ENCODE measurements at regions not wholly inside any gene's neighbourhood (a gene's known extent, or its start where the extent isn't known, plus 50 kb on each side); places are given as distances from the start of the nearest gene placed in this dataset.

DNA sequence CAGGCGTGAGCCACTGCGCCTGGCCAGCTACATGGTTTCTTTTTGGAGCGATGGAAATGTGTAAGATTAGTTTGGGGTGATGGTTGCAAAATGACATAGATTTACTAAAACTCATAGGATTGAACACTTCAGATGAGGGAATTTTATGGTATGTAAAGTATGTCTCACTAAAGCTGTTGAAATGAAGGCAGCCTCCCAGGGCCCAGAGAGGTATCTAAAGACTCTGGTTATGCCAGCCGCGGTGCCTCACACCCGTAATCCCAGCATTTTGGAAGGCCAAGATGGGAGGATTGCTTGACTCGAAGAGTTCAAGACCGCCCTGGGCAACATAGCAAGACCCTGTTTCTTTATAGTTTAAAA lies 254.9 kb downstream of the PARN start:
- no peaks in the 10 kb centered on the region for H3K36me3 ChIP-seq (ENCODE audit: control insufficient read depth in 2 of 2, extremely low read depth in 1 of 2, insufficient read depth in 2 of 2, low read length in 2 of 2)
- no peak for DNase-seq (ENCODE audit: low read depth, low spot score)
- peaks cover 30% of the 10 kb centered on the region for H3K4me1 ChIP-seq (ENCODE audit: control insufficient read depth, extremely low read depth, insufficient read depth, low read length)
- H3K27ac ChIP-seq (ENCODE audit: control insufficient read depth, insufficient read depth, low read length) = no peak overlapping the region
- no peak overlapping the region for H3K4me2 ChIP-seq (ENCODE audit: control insufficient read depth, extremely low read depth, insufficient read depth, low read depth, low read length)
- H2AFZ ChIP-seq (ENCODE audit: control insufficient read depth, low read length) = no peak overlapping the region
- TF ChIP-seq, protein P1, sequence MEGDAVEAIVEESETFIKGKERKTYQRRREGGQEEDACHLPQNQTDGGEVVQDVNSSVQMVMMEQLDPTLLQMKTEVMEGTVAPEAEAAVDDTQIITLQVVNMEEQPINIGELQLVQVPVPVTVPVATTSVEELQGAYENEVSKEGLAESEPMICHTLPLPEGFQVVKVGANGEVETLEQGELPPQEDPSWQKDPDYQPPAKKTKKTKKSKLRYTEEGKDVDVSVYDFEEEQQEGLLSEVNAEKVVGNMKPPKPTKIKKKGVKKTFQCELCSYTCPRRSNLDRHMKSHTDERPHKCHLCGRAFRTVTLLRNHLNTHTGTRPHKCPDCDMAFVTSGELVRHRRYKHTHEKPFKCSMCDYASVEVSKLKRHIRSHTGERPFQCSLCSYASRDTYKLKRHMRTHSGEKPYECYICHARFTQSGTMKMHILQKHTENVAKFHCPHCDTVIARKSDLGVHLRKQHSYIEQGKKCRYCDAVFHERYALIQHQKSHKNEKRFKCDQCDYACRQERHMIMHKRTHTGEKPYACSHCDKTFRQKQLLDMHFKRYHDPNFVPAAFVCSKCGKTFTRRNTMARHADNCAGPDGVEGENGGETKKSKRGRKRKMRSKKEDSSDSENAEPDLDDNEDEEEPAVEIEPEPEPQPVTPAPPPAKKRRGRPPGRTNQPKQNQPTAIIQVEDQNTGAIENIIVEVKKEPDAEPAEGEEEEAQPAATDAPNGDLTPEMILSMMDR (optimal IDR thresholded peaks at IDR 0.05 in 1 of 3, IDR thresholded peaks at IDR 0.05 in 1 of 3, conservative IDR thresholded peaks at IDR 0.05 in 1 of 3; ENCODE audit: extremely low read depth in 1 of 3, insufficient read depth in 2 of 3, low read length in 3 of 3) = no peak
- TF ChIP-seq EZH2 (IDR thresholded peaks at IDR 0.05; ENCODE audit: low read length) = no peak
- H3K9me1 ChIP-seq (ENCODE audit: control insufficient read depth, extremely low read depth, insufficient read depth, low read length) = no peaks in the 10 kb centered on the region
- no peaks in the 10 kb centered on the region for H3K79me2 ChIP-seq (ENCODE audit: control insufficient read depth, insufficient read depth, low read length)
- H3K4me3 ChIP-seq (ENCODE audit: control insufficient read depth in 2 of 3, extremely low read depth in 1 of 3, insufficient read depth in 2 of 3, low read depth in 1 of 3, low read length in 3 of 3) = no peak overlapping the region
- H3K9me3 ChIP-seq (ENCODE audit: control insufficient read depth, low read depth, low read length) = no peaks in the 10 kb centered on the region
- H3K27me3 ChIP-seq (ENCODE audit: control insufficient read depth, extremely low read depth, insufficient read depth, low read length) = no peaks in the 10 kb centered on the region
- no peak for FAIRE-seq
- no peaks in the 10 kb centered on the region for H4K20me1 ChIP-seq (ENCODE audit: control insufficient read depth, extremely low read depth, insufficient read depth, low read length)
- dilution Hi-C loops (cut with MboI; ENCODE audit: extremely low pct_ligation_motif_present, low sequenced_read_pairs) = no loop called here
- no peak overlapping the region for H3K9ac ChIP-seq (ENCODE audit: control insufficient read depth, extremely low read depth, insufficient read depth, low read length)

DNA sequence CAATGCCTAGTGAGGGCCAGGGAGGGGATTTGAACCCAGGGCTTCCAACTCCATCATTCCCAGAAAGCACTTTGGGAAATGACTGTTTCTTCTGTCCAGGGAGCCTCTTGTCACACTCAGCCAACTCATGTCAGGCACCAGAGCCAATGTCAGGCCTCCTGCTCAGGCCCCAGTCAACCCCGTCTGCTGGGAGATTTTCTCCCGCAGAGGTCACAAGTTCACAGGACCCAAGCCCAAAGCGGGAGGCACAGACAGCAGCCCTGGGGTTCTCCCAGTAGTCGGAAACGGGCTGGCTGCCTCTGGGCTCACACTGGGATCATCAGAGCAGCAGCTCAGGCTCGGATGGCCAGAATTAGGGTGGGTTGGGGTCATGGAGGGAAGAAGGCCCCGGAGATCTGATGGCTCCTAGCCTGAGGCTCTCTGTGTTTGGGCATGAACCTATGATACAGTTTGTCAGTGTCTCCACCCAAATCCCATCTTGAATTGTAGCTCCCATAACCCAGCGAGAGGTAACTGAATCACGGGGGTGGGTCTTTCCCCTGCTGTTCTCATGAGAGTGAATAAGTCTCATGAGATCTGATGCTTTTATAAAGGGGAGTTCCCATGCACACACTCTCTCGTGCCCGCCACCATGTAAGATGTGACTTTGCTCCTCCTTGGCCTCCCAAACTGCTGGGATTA lies 255.5 kb downstream of the PARN start:
- H3K79me2 ChIP-seq (ENCODE audit: control insufficient read depth, insufficient read depth, low read length) = no peaks in the 10 kb centered on the region
- peaks cover 32% of the 10 kb centered on the region for H3K4me1 ChIP-seq (ENCODE audit: control insufficient read depth, extremely low read depth, insufficient read depth, low read length)
- H3K4me2 ChIP-seq (ENCODE audit: control insufficient read depth, extremely low read depth, insufficient read depth, low read depth, low read length) = no peak overlapping the region
- H3K9ac ChIP-seq (ENCODE audit: control insufficient read depth, extremely low read depth, insufficient read depth, low read length) = no peak overlapping the region
- no peak for DNase-seq (ENCODE audit: low read depth, low spot score)
- FAIRE-seq = no peak
- dilution Hi-C loops (cut with MboI; ENCODE audit: extremely low pct_ligation_motif_present, low sequenced_read_pairs) = no loop called here
- no peaks in the 10 kb centered on the region for H3K9me1 ChIP-seq (ENCODE audit: control insufficient read depth, extremely low read depth, insufficient read depth, low read length)
- H3K36me3 ChIP-seq (ENCODE audit: control insufficient read depth in 2 of 2, extremely low read depth in 1 of 2, insufficient read depth in 2 of 2, low read length in 2 of 2) = no peaks in the 10 kb centered on the region
- no peaks in the 10 kb centered on the region for H4K20me1 ChIP-seq (ENCODE audit: control insufficient read depth, extremely low read depth, insufficient read depth, low read length)
- no peak overlapping the region for H2AFZ ChIP-seq (ENCODE audit: control insufficient read depth, low read length)
- no peaks in the 10 kb centered on the region for H3K27me3 ChIP-seq (ENCODE audit: control insufficient read depth, extremely low read depth, insufficient read depth, low read length)
- no peaks in the 10 kb centered on the region for H3K9me3 ChIP-seq (ENCODE audit: control insufficient read depth, low read depth, low read length)
- TF ChIP-seq, protein P1 (optimal IDR thresholded peaks at IDR 0.05 in 1 of 3, IDR thresholded peaks at IDR 0.05 in 1 of 3, conservative IDR thresholded peaks at IDR 0.05 in 1 of 3; ENCODE audit: extremely low read depth in 1 of 3, insufficient read depth in 2 of 3, low read length in 3 of 3) = no peak
- no peak for TF ChIP-seq EZH2 (IDR thresholded peaks at IDR 0.05; ENCODE audit: low read length)
- H3K27ac ChIP-seq (ENCODE audit: control insufficient read depth, insufficient read depth, low read length) = no peak overlapping the region
- no peak overlapping the region for H3K4me3 ChIP-seq (ENCODE audit: control insufficient read depth in 2 of 3, extremely low read depth in 1 of 3, insufficient read depth in 2 of 3, low read depth in 1 of 3, low read length in 3 of 3)
